ENCODE measurements at regions not wholly inside any gene's neighbourhood (a gene's known extent, or its start where the extent isn't known, plus 50 kb on each side); places are given as distances from the start of the nearest gene placed in this dataset.

DNA sequence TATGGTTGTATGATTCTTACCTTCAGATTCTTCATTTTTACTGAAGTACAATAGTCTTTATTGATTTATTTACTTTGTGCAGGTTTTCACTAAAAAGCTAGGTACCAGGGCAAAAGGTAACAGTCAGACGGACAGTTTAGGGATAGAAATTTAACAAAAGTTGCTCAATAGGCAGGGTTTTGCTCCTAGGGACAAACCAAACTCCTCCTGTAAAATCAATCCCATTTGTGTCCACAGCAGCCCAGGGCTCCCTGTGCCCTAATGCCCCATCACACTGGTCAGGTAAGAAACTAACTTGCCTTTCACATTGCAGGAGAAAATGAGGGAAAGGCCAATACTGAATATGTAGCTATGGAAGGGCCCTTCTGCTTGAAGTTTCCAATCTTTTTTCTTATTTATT lies 410.9 kb downstream of the EPHA4 start (continued):
- TF ChIP-seq, protein P1, sequence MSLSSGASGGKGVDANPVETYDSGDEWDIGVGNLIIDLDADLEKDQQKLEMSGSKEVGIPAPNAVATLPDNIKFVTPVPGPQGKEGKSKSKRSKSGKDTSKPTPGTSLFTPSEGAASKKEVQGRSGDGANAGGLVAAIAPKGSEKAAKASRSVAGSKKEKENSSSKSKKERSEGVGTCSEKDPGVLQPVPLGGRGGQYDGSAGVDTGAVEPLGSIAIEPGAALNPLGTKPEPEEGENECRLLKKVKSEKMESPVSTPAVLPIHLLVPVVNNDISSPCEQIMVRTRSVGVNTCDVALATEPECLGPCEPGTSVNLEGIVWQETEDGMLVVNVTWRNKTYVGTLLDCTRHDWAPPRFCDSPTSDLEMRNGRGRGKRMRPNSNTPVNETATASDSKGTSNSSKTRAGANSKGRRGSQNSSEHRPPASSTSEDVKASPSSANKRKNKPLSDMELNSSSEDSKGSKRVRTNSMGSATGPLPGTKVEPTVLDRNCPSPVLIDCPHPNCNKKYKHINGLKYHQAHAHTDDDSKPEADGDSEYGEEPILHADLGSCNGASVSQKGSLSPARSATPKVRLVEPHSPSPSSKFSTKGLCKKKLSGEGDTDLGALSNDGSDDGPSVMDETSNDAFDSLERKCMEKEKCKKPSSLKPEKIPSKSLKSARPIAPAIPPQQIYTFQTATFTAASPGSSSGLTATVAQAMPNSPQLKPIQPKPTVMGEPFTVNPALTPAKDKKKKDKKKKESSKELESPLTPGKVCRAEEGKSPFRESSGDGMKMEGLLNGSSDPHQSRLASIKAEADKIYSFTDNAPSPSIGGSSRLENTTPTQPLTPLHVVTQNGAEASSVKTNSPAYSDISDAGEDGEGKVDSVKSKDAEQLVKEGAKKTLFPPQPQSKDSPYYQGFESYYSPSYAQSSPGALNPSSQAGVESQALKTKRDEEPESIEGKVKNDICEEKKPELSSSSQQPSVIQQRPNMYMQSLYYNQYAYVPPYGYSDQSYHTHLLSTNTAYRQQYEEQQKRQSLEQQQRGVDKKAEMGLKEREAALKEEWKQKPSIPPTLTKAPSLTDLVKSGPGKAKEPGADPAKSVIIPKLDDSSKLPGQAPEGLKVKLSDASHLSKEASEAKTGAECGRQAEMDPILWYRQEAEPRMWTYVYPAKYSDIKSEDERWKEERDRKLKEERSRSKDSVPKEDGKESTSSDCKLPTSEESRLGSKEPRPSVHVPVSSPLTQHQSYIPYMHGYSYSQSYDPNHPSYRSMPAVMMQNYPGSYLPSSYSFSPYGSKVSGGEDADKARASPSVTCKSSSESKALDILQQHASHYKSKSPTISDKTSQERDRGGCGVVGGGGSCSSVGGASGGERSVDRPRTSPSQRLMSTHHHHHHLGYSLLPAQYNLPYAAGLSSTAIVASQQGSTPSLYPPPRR (CRISPR knock-in tag; IDR thresholded peaks at IDR 0.05; ENCODE audit: borderline replicate concordance) = no peak
- TF ChIP-seq POLR2A (IDR thresholded peaks at IDR 0.05; ENCODE audit: insufficient read depth in 1 of 2, low read depth in 2 of 2, low read length in 2 of 2) = no peak
- no peak for TF ChIP-seq CBX2 (IDR thresholded peaks at IDR 0.05; ENCODE audit: low read depth, low read length)
- TF ChIP-seq CBX2 (CRISPR knock-in tag; IDR thresholded peaks at IDR 0.05; ENCODE audit: low read depth) = no peak
- TF ChIP-seq YEATS2 (CRISPR knock-in tag; IDR thresholded peaks at IDR 0.05; ENCODE audit: borderline replicate concordance) = no peak
- no peak for TF ChIP-seq ZNF773 (CRISPR knock-in tag; IDR thresholded peaks at IDR 0.05; ENCODE audit: borderline replicate concordance)

DNA sequence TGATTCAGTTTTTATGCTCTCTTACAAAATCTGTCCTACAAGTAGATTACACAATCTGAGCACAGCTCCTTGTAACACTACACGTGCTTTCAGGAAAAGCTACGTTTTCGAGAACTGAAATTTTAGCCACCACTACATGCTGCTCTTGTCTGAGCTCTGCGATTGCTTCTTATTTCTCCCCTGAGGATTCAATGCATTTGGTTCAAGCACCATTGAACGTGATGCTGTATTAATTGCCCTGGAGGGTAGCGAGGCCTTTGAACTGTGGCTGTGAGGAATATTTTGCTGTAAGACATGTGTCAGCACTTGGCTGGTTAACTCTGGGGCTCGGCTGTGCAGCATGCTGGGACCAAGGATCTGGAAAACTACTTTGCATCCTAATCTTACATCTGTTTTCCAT lies 405.8 kb downstream of the EPHA4 start:
- intact Hi-C loops (cut with micrococcal nuclease; ENCODE audit: unreplicated experiment) = no loop called here

More for the DNA sequence above, 405.8 kb downstream of the EPHA4 start:
- H3K4me2 ChIP-seq (ENCODE audit: low read depth, low read length) = no peak overlapping the region
- whole genome bisulfite sequencing (ENCODE audit: low lambda C conversion rate) = 17% methylated on average over 7 of the region's 7 CpGs
- CTCF ChIA-PET (ENCODE audit: low intra/inter-chr PET ratio, low total read pairs) = no interaction called here
- POLR2A ChIA-PET = no interaction called here
- DNase-seq (ENCODE audit: low spot score) (no peak), ATAC-seq (no peak), FAIRE-seq (no peak)
- H3K27me3 ChIP-seq (ENCODE audit: control insufficient read depth in 1 of 2, insufficient read depth in 2 of 2, low read length in 2 of 2) = no peaks in the 10 kb centered on the region
- no TSS peak for BruUV-seq (replicated peaks)
- no peaks in the 10 kb centered on the region for H3K9me3 ChIP-seq (ENCODE audit: low read length)
- in situ Hi-C loops (cut with HindIII; ENCODE audit: extremely low pct_ligation_motif_present, low pct_unique_long_range_greater_than_20kb) = no loop called here
- H3K36me3 ChIP-seq (replicated peaks in 1 of 2; ENCODE audit: control insufficient read depth in 1 of 2, insufficient read depth in 2 of 2, low read length in 2 of 2) = no peaks in the 10 kb centered on the region
- TF ChIP-seq, protein P2, sequence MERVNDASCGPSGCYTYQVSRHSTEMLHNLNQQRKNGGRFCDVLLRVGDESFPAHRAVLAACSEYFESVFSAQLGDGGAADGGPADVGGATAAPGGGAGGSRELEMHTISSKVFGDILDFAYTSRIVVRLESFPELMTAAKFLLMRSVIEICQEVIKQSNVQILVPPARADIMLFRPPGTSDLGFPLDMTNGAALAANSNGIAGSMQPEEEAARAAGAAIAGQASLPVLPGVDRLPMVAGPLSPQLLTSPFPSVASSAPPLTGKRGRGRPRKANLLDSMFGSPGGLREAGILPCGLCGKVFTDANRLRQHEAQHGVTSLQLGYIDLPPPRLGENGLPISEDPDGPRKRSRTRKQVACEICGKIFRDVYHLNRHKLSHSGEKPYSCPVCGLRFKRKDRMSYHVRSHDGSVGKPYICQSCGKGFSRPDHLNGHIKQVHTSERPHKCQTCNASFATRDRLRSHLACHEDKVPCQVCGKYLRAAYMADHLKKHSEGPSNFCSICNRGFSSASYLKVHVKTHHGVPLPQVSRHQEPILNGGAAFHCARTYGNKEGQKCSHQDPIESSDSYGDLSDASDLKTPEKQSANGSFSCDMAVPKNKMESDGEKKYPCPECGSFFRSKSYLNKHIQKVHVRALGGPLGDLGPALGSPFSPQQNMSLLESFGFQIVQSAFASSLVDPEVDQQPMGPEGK (CRISPR knock-in tag; IDR thresholded peaks at IDR 0.05) = no peak
- TF ChIP-seq PCBP2 (optimal IDR thresholded peaks at IDR 0.05; ENCODE audit: low read depth, low read length, poor library complexity, severe bottlenecking) (no peak), HNRNPL (IDR thresholded peaks at IDR 0.05; ENCODE audit: low read depth, low read length) (no peak), RXRA (CRISPR knock-in tag; IDR thresholded peaks at IDR 0.05) (no peak), SATB2 (CRISPR knock-in tag; IDR thresholded peaks at IDR 0.05) (no peak), ZNF263 (CRISPR knock-in tag; IDR thresholded peaks at IDR 0.05) (no peak), KDM1A (CRISPR knock-in tag; IDR thresholded peaks at IDR 0.05) (no peak), ZNF772 (CRISPR knock-in tag; IDR thresholded peaks at IDR 0.05) (no peak), MAF1 (CRISPR knock-in tag; IDR thresholded peaks at IDR 0.05; ENCODE audit: borderline replicate concordance) (no peak), RARA (CRISPR knock-in tag; IDR thresholded peaks at IDR 0.05) (no peak), ATRX (CRISPR knock-in tag; IDR thresholded peaks at IDR 0.05; ENCODE audit: borderline replicate concordance) (no peak)
- TF ChIP-seq, protein P3, sequence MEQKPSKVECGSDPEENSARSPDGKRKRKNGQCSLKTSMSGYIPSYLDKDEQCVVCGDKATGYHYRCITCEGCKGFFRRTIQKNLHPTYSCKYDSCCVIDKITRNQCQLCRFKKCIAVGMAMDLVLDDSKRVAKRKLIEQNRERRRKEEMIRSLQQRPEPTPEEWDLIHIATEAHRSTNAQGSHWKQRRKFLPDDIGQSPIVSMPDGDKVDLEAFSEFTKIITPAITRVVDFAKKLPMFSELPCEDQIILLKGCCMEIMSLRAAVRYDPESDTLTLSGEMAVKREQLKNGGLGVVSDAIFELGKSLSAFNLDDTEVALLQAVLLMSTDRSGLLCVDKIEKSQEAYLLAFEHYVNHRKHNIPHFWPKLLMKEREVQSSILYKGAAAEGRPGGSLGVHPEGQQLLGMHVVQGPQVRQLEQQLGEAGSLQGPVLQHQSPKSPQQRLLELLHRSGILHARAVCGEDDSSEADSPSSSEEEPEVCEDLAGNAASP (CRISPR knock-in tag; IDR thresholded peaks at IDR 0.05; ENCODE audit: borderline replicate concordance) = no peak
- H3K4me1 ChIP-seq (ENCODE audit: insufficient read depth, low read length) = no peaks in the 10 kb centered on the region
- no peak overlapping the region for H3K4me3 ChIP-seq (replicated peaks in 1 of 3; ENCODE audit: insufficient read depth in 1 of 3, low read depth in 2 of 3, low read length in 3 of 3)
- H3K79me2 ChIP-seq (ENCODE audit: insufficient read depth, low read length) = no peaks in the 10 kb centered on the region
- H3K9ac ChIP-seq (ENCODE audit: insufficient read depth, low read depth, low read length) = no peak overlapping the region
- H3K27ac ChIP-seq (ENCODE audit: extremely low read length, insufficient read depth, low read length) = no peak overlapping the region
- H4K20me1 ChIP-seq (ENCODE audit: insufficient read depth, low read length) = no peaks in the 10 kb centered on the region
- H2AFZ ChIP-seq (ENCODE audit: low read length) = no peak overlapping the region
